ENCODE measurements at regions not wholly inside any gene's neighbourhood (a gene's known extent, or its start where the extent isn't known, plus 50 kb on each side); places are given as distances from the start of the nearest gene placed in this dataset.

- TF ChIP-seq TAF1 (IDR thresholded peaks at IDR 0.05; ENCODE audit: borderline replicate concordance, insufficient read depth, low read length) (no peak), FOXP2 (optimal IDR thresholded peaks at IDR 0.05; ENCODE audit: borderline replicate concordance, extremely low read depth, extremely low read length, insufficient read depth) (no peak), POLR2AphosphoS5 (IDR thresholded peaks at IDR 0.05; ENCODE audit: low read depth, low read length) (no peak), REST (IDR thresholded peaks at IDR 0.05; ENCODE audit: insufficient read depth in 1 of 2, low read depth in 2 of 2, low read length in 2 of 2) (no peak), SIN3A (IDR thresholded peaks at IDR 0.05; ENCODE audit: borderline replicate concordance, insufficient read depth, low read length) (no peak)
Observed at GRCh38 chr7:67311901-67312300, 315.3 kb downstream of the TYW1 start.

- TF ChIP-seq SIN3A (IDR thresholded peaks at IDR 0.05; ENCODE audit: borderline replicate concordance, insufficient read depth, low read length) (no peak), POLR2AphosphoS5 (IDR thresholded peaks at IDR 0.05; ENCODE audit: low read depth, low read length) (no peak), TAF1 (IDR thresholded peaks at IDR 0.05; ENCODE audit: borderline replicate concordance, insufficient read depth, low read length) (no peak), REST (IDR thresholded peaks at IDR 0.05; ENCODE audit: insufficient read depth in 1 of 2, low read depth in 2 of 2, low read length in 2 of 2) (no peak), FOXP2 (optimal IDR thresholded peaks at IDR 0.05; ENCODE audit: borderline replicate concordance, extremely low read depth, extremely low read length, insufficient read depth) (no peak)
Observed at GRCh38 chr7:67313213-67313612, 316.6 kb downstream of the TYW1 start.

DNA sequence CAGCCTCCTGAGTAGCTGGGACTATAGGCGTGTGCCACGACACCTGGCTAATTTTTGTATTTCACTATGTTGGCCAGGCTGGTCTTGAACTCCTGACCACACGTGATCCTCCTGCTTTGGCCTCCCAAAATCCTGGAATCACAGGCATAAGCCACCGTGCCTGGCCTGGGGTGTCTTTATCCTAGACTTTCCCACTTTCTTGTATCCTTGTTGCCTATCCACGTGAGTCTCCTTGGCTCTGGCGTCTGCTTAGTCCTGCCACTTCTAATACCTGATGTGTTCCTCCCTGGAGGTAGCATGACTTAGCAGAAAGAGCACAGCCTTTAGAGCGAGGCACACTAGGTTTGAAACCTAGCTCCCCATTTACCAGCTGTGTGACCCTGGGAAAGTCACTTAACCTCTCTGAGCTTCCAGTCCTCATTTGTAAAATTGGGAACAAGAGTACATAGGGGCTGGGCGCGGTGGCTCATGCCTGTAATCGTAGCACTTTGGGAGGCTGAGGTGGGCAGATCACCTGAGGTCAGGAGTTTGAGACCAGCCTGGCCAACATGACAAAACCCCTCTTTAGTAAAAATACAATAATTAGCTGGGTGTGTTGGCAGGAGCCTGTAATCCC, 344.6 kb downstream of the TYW1 start:
- no peak for TF ChIP-seq FOXP2 (optimal IDR thresholded peaks at IDR 0.05; ENCODE audit: borderline replicate concordance, extremely low read depth, extremely low read length, insufficient read depth)
- TF ChIP-seq TAF1 (IDR thresholded peaks at IDR 0.05; ENCODE audit: borderline replicate concordance, insufficient read depth, low read length), result no peak
- no peak for TF ChIP-seq REST (IDR thresholded peaks at IDR 0.05; ENCODE audit: insufficient read depth in 1 of 2, low read depth in 2 of 2, low read length in 2 of 2)
- no peak for TF ChIP-seq SIN3A (IDR thresholded peaks at IDR 0.05; ENCODE audit: borderline replicate concordance, insufficient read depth, low read length)
- TF ChIP-seq POLR2AphosphoS5 (IDR thresholded peaks at IDR 0.05; ENCODE audit: low read depth, low read length), result no peak

DNA sequence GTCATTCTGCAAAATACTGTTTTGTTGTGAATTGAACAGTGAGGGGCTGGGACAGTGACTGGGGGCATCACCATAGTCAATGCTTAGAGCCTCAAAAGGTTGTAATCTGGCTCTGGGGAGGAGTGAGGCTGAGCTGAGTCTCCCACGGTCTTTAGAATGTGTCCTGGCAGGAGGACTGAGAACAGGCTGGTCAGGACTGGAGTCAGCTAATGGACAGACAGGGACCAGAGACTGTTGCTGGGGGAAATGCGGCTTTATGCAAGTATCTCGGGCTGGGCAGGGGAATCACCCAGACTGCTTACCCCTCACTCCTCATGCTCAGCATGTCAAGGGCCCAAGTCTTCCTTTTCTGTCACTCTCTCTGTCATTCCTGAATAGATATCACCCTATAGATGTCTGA, 346.5 kb downstream of the TYW1 start:
- TF ChIP-seq TAF1 (IDR thresholded peaks at IDR 0.05; ENCODE audit: borderline replicate concordance, insufficient read depth, low read length) (no peak), FOXP2 (optimal IDR thresholded peaks at IDR 0.05; ENCODE audit: borderline replicate concordance, extremely low read depth, extremely low read length, insufficient read depth) (no peak), REST (IDR thresholded peaks at IDR 0.05; ENCODE audit: insufficient read depth in 1 of 2, low read depth in 2 of 2, low read length in 2 of 2) (no peak), POLR2AphosphoS5 (IDR thresholded peaks at IDR 0.05; ENCODE audit: low read depth, low read length) (no peak), SIN3A (IDR thresholded peaks at IDR 0.05; ENCODE audit: borderline replicate concordance, insufficient read depth, low read length) (no peak)

Measured in PFSK-1 (cell line).